Liver (tissue), 3 donors: ENCODE measurements at regions not wholly inside any gene's neighbourhood (a gene's known extent, or its start where the extent isn't known, plus 50 kb on each side); places are given as distances from the start of the nearest gene placed in this dataset.

ENCODE experiments used
- FOXA1 ChIP-seq: IDR thresholded peaks from 2 replicates; pipeline ENCODE4 v1.6.1; 2016; ENCODE audit warnings: antibody characterized with exemption
- RAD21 ChIP-seq, 2 donors: IDR thresholded peaks; 2 replicates each; pipeline ENCODE4 v1.6.1; 2016; ENCODE audit warnings: antibody characterized with exemption in 2 of 2, mild to moderate bottlenecking in 2 of 2
- TAF1 ChIP-seq: conservative IDR thresholded peaks from 2 replicates; pipeline ENCODE4 v1.6.1; 2016; ENCODE audit warnings: antibody characterized with exemption, mild to moderate bottlenecking
- TF ChIP-seq, protein P1 (sequence below): fragments of 150-350 bp; IDR thresholded peaks from 2 replicates; pipeline ENCODE4 v1.5.1; 2017; ENCODE audit warnings: improper control_type of control experiment, low read depth, low read length; ENCODE audit not compliant: missing input control
- donor health status: healthy.
- donor health status: healthy.

DNA sequence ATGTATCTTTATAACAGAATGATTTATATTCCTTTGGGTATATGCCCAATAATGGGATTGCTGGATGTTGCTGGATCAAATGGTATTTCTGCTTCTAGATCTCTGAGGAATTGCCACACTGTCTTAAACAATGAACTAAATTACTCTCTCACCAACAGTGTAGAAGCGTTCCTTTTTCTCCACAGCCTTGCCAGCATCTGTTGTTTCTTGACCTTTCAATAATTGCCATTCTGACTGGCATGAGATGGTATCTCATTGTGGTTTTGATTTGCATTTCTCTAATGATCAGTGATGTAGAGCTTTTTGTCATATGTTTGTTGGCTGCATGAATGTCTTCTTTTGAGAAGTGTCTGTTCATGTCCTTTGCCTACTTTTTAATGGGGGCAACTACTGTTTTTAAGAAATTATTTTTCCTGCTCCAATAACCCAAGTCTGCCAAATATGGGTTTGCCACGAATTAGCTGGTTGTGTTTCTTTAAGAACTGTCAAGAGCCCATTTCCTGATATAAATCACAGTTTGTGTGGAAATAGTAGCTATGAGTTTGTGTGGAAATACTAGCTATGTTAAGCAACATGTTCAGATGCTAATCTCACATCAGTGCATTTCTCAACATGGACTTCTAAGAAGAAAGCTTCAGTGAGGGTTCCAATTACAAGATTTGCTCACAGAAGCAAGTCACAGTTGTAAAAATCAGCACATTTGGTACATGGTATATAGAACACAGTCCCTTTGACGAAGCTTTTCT is 259.4 kb downstream of the ANAPC1 start:
- TF ChIP-seq, protein P1, sequence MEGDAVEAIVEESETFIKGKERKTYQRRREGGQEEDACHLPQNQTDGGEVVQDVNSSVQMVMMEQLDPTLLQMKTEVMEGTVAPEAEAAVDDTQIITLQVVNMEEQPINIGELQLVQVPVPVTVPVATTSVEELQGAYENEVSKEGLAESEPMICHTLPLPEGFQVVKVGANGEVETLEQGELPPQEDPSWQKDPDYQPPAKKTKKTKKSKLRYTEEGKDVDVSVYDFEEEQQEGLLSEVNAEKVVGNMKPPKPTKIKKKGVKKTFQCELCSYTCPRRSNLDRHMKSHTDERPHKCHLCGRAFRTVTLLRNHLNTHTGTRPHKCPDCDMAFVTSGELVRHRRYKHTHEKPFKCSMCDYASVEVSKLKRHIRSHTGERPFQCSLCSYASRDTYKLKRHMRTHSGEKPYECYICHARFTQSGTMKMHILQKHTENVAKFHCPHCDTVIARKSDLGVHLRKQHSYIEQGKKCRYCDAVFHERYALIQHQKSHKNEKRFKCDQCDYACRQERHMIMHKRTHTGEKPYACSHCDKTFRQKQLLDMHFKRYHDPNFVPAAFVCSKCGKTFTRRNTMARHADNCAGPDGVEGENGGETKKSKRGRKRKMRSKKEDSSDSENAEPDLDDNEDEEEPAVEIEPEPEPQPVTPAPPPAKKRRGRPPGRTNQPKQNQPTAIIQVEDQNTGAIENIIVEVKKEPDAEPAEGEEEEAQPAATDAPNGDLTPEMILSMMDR, result no peak
- TF ChIP-seq TAF1 (no peak), RAD21 (IDR thresholded peaks at IDR 0.05) (peak; percentile 46 to 54), FOXA1 (peak; percentile 41)
